Retina (tissue), 1 donor: ENCODE measurements at regions not wholly inside any gene's neighbourhood (a gene's known extent, or its start where the extent isn't known, plus 50 kb on each side); places are given as distances from the start of the nearest gene placed in this dataset.
"Not testable (repeated sequence)": the region's sequence is repeated elsewhere in the genome, so short reads cannot be mapped to it uniquely, and the experiment has no call there.

ENCODE experiments used
- DNase-seq: peaks from one replicate; pipeline ENCODE4 v3.0.0-alpha.2; 2016

- no peak for DNase-seq
These were observed 57.3 kb upstream of the ADGRA3 start for GRCh38 chr4:22573198-22573597.

- DNase-seq: no peak
These were observed 57.8 kb upstream of the ADGRA3 start for GRCh38 chr4:22573641-22574040.

- no peak for DNase-seq
These were observed 58.6 kb upstream of the ADGRA3 start for GRCh38 chr4:22574424-22574823.

- no peak for DNase-seq
These were observed 59.0 kb upstream of the ADGRA3 start for GRCh38 chr4:22574880-22575279.

GRCh38 chr4:22587253-22587652, 71.4 kb upstream of the ADGRA3 start:
- DNase-seq: no peak

- no peak for DNase-seq
These were observed 78.1 kb upstream of the ADGRA3 start for GRCh38 chr4:22593933-22594332.

GRCh38 chr4:22595684-22596083, 79.8 kb upstream of the ADGRA3 start:
- no peak for DNase-seq

GRCh38 chr4:22596409-22596808, 80.5 kb upstream of the ADGRA3 start:
- no peak for DNase-seq

- DNase-seq: no peak
These were observed 81.6 kb upstream of the ADGRA3 start for GRCh38 chr4:22597471-22597870.

- DNase-seq: not testable (repeated sequence)
These were observed 82.5 kb upstream of the ADGRA3 start for GRCh38 chr4:22598113-22599047.

GRCh38 chr4:22599228-22599928, 83.5 kb upstream of the ADGRA3 start:
- not testable (repeated sequence) for DNase-seq

- DNase-seq: not testable (repeated sequence)
These were observed 84.1 kb upstream of the ADGRA3 start for GRCh38 chr4:22599929-22600432.

- not testable (repeated sequence) for DNase-seq
These were observed 85.8 kb upstream of the ADGRA3 start for GRCh38 chr4:22601638-22602037.

GRCh38 chr4:22607382-22607781, 85.4 kb upstream of the GBA3 start:
- no peak for DNase-seq

- not testable (repeated sequence) for DNase-seq
These were observed 82.7 kb upstream of the GBA3 start for GRCh38 chr4:22609951-22610525.

GRCh38 chr4:22614114-22614513, 78.6 kb upstream of the GBA3 start:
- DNase-seq: no peak

GRCh38 chr4:22616516-22616915, 76.2 kb upstream of the GBA3 start:
- DNase-seq: no peak

GRCh38 chr4:22620144-22620543, 72.6 kb upstream of the GBA3 start:
- not testable (repeated sequence) for DNase-seq

- DNase-seq: not testable (repeated sequence)
These were observed 70.8 kb upstream of the GBA3 start for GRCh38 chr4:22621970-22622369.

- not testable (repeated sequence) for DNase-seq
These were observed 68.7 kb upstream of the GBA3 start for GRCh38 chr4:22624002-22624401.

- no peak for DNase-seq
These were observed 67.4 kb upstream of the GBA3 start for GRCh38 chr4:22625311-22625710.

- not testable (repeated sequence) for DNase-seq
These were observed 64.9 kb upstream of the GBA3 start for GRCh38 chr4:22627851-22628250.
